Keratinocyte (primary cell): ENCODE measurements at regions not wholly inside any gene's neighbourhood (a gene's known extent, or its start where the extent isn't known, plus 50 kb on each side); places are given as distances from the start of the nearest gene placed in this dataset.
A peak's percentile ranks its signal among the peaks of the same experiment; 100 is the strongest.

Experiments used
- DNase-seq: peaks from one replicate; pipeline ENCODE4 v3.0.0-alpha.2; 2011; ENCODE audit warnings: low read depth, missing footprints, low spot score
- FAIRE-seq: peaks from 2 replicates; lab custom pipeline; 2011; peaks lifted over from hg19 to GRCh38; lab: Jason Lieb, UNC
- H2AFZ ChIP-seq: 2 replicates; pipeline ENCODE4 v1.6.0; 2012; ENCODE audit warnings: low read length, control low read depth, inconsistent platforms; ENCODE audit not compliant: control insufficient read depth
- H3K27ac ChIP-seq: 2 replicates; pipeline ENCODE4 v1.5.1; 2011; ENCODE audit warnings: low read length; ENCODE audit not compliant: control insufficient read depth, insufficient read depth
- H3K27me3 ChIP-seq: 3 replicates; pipeline ENCODE4 v1.6.0; 2011; ENCODE audit warnings: low read length; ENCODE audit not compliant: control insufficient read depth, insufficient read depth; ENCODE audit errors: extremely low read depth
- H3K36me3 ChIP-seq, 2 experiments: 2 replicates in 1 of 2; 3 replicates in 1 of 2; pipeline ENCODE4 v1.5.1; 2011; ENCODE audit warnings: low read length in 2 of 2, mild to moderate bottlenecking in 1 of 2; ENCODE audit not compliant: control insufficient read depth in 2 of 2, insufficient read depth in 2 of 2; ENCODE audit errors: extremely low read depth in 1 of 2
- H3K4me1 ChIP-seq: 3 replicates; pipeline ENCODE4 v1.5.1; 2011; ENCODE audit warnings: low read length; ENCODE audit not compliant: control insufficient read depth, insufficient read depth; ENCODE audit errors: extremely low read depth
- H3K4me2 ChIP-seq: 3 replicates; pipeline ENCODE4 v1.6.0; 2011; ENCODE audit warnings: low read depth, low read length; ENCODE audit not compliant: control insufficient read depth, insufficient read depth; ENCODE audit errors: extremely low read depth
- H3K4me3 ChIP-seq, 3 experiments: fragments of 200-600 bp in 1 of 3; sonication (generic) in 1 of 3; 2 replicates in 2 of 3; 3 replicates in 1 of 3; pipeline ENCODE4 v1.5.1; 2011 to 2016; ENCODE audit warnings: low read length in 3 of 3, mild to moderate bottlenecking in 3 of 3, control low read depth in 2 of 3, inconsistent platforms in 1 of 3, low read depth in 1 of 3, mixed read lengths in 1 of 3, mixed run types in 1 of 3, moderate library complexity in 1 of 3; ENCODE audit not compliant: control insufficient read depth in 2 of 3, insufficient read depth in 2 of 3; ENCODE audit errors: extremely low read depth in 1 of 3
- H3K79me2 ChIP-seq: 2 replicates; pipeline ENCODE4 v1.6.0; 2012; ENCODE audit warnings: low read length; ENCODE audit not compliant: control insufficient read depth, insufficient read depth
- H3K9ac ChIP-seq: 3 replicates; pipeline ENCODE4 v1.6.0; 2011; ENCODE audit warnings: low read length; ENCODE audit not compliant: control insufficient read depth, insufficient read depth; ENCODE audit errors: extremely low read depth
- H3K9me1 ChIP-seq: 3 replicates; pipeline ENCODE4 v1.6.0; 2011; ENCODE audit warnings: low read length; ENCODE audit not compliant: control insufficient read depth, insufficient read depth; ENCODE audit errors: extremely low read depth
- H3K9me3 ChIP-seq: 2 replicates; pipeline ENCODE4 v1.5.1; 2012; ENCODE audit warnings: low read depth, low read length; ENCODE audit not compliant: control insufficient read depth
- H4K20me1 ChIP-seq: 3 replicates; pipeline ENCODE4 v1.6.0; 2011; ENCODE audit warnings: low read length; ENCODE audit not compliant: control insufficient read depth, insufficient read depth; ENCODE audit errors: extremely low read depth
- EZH2 ChIP-seq: IDR thresholded peaks from one replicate; pipeline ENCODE4 v1.6.1; 2012; ENCODE audit warnings: inconsistent platforms, mild to moderate bottlenecking, low read length, moderate library complexity
- dilution Hi-C: fragments of 300-500 bp; cut with MboI; formaldehyde crosslinking; loops from one replicate; pipeline ENCODE4 v1.7.0; 2020; ENCODE audit warnings: low sequenced_read_pairs; ENCODE audit not compliant: extremely low pct_ligation_motif_present
- TF ChIP-seq, protein P1 (sequence below), 3 experiments: IDR thresholded peaks in 1 of 3; conservative IDR thresholded peaks in 1 of 3; optimal IDR thresholded peaks in 1 of 3; 2 replicates in 2 of 3; 3 replicates in 1 of 3; pipeline versions ENCODE3 to v1.5.1; 2011; ENCODE audit warnings: low read length in 3 of 3, mild to moderate bottlenecking in 3 of 3, moderate library complexity in 2 of 3, control low read depth in 1 of 3, inconsistent platforms in 1 of 3; ENCODE audit not compliant: insufficient read depth in 2 of 3; ENCODE audit errors: extremely low read depth in 1 of 3

GRCh38 chr12:91368613-91369012 is 186.0 kb upstream of the DCN start:
- H3K4me2 ChIP-seq: no peak overlapping the region
- no peak overlapping the region for H3K27ac ChIP-seq
- TF ChIP-seq, protein P1, sequence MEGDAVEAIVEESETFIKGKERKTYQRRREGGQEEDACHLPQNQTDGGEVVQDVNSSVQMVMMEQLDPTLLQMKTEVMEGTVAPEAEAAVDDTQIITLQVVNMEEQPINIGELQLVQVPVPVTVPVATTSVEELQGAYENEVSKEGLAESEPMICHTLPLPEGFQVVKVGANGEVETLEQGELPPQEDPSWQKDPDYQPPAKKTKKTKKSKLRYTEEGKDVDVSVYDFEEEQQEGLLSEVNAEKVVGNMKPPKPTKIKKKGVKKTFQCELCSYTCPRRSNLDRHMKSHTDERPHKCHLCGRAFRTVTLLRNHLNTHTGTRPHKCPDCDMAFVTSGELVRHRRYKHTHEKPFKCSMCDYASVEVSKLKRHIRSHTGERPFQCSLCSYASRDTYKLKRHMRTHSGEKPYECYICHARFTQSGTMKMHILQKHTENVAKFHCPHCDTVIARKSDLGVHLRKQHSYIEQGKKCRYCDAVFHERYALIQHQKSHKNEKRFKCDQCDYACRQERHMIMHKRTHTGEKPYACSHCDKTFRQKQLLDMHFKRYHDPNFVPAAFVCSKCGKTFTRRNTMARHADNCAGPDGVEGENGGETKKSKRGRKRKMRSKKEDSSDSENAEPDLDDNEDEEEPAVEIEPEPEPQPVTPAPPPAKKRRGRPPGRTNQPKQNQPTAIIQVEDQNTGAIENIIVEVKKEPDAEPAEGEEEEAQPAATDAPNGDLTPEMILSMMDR (optimal IDR thresholded peaks at IDR 0.05 in 1 of 3, IDR thresholded peaks at IDR 0.05 in 1 of 3, conservative IDR thresholded peaks at IDR 0.05 in 1 of 3; ENCODE audit: extremely low read depth in 1 of 3, insufficient read depth in 2 of 3, low read length in 3 of 3): no peak
- no peak for TF ChIP-seq EZH2
- no peaks in the 10 kb centered on the region for H3K27me3 ChIP-seq
- no peaks in the 10 kb centered on the region for H3K9me1 ChIP-seq
- no peak overlapping the region for H2AFZ ChIP-seq
- H3K79me2 ChIP-seq: no peaks in the 10 kb centered on the region
- H3K9me3 ChIP-seq: no peaks in the 10 kb centered on the region
- dilution Hi-C loops: no loop called here
- no peak overlapping the region for H3K4me3 ChIP-seq
- no peak for DNase-seq
- H3K4me1 ChIP-seq: no peaks in the 10 kb centered on the region
- FAIRE-seq: no peak
- H4K20me1 ChIP-seq: no peaks in the 10 kb centered on the region
- H3K36me3 ChIP-seq: no peaks in the 10 kb centered on the region
- H3K9ac ChIP-seq: no peak overlapping the region

DNA sequence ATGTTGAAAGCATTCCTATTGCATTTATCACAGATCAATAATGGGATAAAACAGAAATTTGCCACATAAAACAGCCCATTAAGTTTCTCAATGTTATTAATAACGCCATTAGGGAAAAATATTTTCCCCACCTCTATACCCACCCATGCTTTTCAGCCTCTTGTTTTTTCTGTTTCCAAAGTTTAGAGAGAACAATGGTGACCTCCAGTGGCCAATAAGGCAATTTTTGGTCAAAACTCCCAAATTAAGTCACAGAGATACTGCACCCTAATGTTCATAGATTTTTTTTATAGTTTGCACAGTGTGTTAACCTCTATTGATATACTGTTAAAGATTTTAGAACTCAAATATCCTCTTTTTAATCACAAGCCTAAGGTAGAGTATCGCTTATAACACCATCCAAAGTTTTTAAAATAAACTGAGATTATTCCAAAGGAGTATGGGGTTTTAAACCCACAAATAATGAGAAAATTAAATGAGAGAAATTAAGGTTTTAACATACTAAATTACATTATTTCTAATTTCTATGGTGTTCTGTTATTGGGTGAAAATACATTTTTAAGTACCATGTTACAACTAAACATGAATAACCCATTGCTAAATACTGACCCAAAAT is 184.7 kb upstream of the DCN start:
- H2AFZ ChIP-seq: no peak overlapping the region
- FAIRE-seq (no peak), DNase-seq (no peak)
- H3K4me1 ChIP-seq: no peaks in the 10 kb centered on the region
- no peak overlapping the region for H3K4me2 ChIP-seq
- no peaks in the 10 kb centered on the region for H3K9me1 ChIP-seq
- no peaks in the 10 kb centered on the region for H4K20me1 ChIP-seq
- dilution Hi-C loops: no loop called here
- H3K27ac ChIP-seq: no peak overlapping the region
- H3K9me3 ChIP-seq: no peaks in the 10 kb centered on the region
- H3K4me3 ChIP-seq: no peak overlapping the region
- no peaks in the 10 kb centered on the region for H3K79me2 ChIP-seq
- H3K9ac ChIP-seq: no peak overlapping the region
- TF ChIP-seq, protein P1 (optimal IDR thresholded peaks at IDR 0.05 in 1 of 3, IDR thresholded peaks at IDR 0.05 in 1 of 3, conservative IDR thresholded peaks at IDR 0.05 in 1 of 3; ENCODE audit: extremely low read depth in 1 of 3, insufficient read depth in 2 of 3, low read length in 3 of 3): peak in 2 of 3 experiments; percentile 37 to 40
- TF ChIP-seq EZH2: no peak
- no peaks in the 10 kb centered on the region for H3K27me3 ChIP-seq
- no peaks in the 10 kb centered on the region for H3K36me3 ChIP-seq
